ENCODE measurements at regions not wholly inside any gene's neighbourhood (a gene's known extent, or its start where the extent isn't known, plus 50 kb on each side); places are given as distances from the start of the nearest gene placed in this dataset.

- no peak for TF ChIP-seq POLR2A (IDR thresholded peaks at IDR 0.05)
- TF ChIP-seq CTCF (IDR thresholded peaks at IDR 0.05), result no peak
These were observed 89.3 kb upstream of the MAML3 start for GRCh38 chr4:140243278-140243753.

Measured in lower leg skin (tissue), 3 donors.